Myocyte (in vitro differentiated cells): ENCODE measurements at regions not wholly inside any gene's neighbourhood (a gene's known extent, or its start where the extent isn't known, plus 50 kb on each side); places are given as distances from the start of the nearest gene placed in this dataset.

ENCODE experiments used
- DNase-seq: peaks from one replicate; pipeline ENCODE4 v3.0.0-alpha.2; 2012; ENCODE audit warnings: low read depth

DNA sequence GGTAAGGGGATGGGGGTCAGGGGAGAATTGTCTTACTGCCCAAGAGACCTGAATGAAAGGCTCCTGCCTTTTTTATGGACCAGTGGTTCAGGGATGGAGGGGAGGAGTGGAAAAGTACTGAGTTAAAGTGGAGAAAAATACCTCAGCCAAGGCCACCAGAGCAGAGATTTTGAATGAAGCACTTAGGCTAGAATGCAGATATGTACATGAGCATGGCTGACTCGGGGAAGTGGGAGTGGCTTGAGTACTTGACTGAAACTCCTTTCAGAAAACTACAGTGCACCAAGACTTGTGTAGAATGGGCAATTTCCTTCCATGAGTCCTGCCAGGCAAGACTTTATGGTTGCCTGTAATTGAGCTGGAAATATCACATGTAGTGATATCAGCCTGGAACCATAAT, 429.6 kb upstream of the LRRC7 start:
- DNase-seq: no peak

DNA sequence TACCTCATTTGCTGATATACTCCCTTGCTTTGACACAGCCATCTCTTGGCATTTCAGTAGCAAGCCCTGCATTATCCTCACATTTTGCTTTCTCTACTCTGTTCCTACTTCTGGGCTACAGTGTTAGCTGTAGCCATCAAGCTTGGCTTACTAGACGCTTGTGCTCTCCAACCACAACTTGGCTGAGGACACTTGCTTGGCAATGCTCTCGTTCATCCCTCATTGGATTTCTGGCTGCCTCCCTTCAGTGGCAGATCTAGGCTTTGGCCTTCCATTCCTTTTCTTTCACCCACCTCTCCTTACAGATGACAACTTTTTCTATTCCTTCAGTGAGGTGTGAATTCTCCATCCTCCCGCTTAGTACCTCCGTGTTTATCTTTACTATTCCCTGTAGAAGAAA, 428.7 kb upstream of the LRRC7 start:
- no peak for DNase-seq

DNA sequence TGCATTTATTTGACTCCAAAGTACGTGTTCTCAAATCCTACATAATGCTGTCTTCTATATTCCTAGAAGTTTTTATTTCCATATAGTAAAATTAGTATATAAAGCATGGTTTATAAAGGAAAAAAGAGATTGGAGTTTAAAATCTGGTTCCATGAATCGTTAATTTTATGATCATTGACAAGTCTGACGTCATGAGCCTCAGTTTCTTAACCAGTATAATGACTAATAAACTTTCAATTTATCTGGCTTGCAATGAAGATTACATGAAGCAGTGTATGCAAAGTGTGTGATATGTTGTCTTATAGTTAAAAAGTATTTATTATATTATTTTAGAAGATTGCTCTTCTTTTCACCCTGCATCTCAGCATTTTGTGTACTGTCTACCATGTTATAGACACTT, 421.4 kb upstream of the LRRC7 start:
- no peak for DNase-seq

DNA sequence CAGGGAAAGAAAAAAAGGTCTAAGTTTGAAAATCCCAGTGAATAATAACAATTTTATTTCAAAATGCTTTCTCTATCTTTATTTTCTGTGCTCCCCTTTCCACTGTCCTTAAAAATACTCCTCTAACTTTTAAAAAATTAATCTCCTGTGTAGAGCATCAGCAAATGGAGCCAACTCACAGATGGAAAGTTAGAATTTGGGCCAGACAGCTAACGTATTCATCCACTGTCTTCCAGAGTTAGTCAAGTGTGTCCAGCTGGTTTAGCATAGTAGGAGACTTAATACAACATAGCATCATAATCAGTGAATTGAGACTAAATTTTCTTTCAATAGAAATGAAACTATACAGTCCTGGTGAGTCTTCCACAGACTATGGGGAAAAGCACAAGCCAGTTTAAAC, 419.0 kb upstream of the LRRC7 start:
- no peak for DNase-seq

DNA sequence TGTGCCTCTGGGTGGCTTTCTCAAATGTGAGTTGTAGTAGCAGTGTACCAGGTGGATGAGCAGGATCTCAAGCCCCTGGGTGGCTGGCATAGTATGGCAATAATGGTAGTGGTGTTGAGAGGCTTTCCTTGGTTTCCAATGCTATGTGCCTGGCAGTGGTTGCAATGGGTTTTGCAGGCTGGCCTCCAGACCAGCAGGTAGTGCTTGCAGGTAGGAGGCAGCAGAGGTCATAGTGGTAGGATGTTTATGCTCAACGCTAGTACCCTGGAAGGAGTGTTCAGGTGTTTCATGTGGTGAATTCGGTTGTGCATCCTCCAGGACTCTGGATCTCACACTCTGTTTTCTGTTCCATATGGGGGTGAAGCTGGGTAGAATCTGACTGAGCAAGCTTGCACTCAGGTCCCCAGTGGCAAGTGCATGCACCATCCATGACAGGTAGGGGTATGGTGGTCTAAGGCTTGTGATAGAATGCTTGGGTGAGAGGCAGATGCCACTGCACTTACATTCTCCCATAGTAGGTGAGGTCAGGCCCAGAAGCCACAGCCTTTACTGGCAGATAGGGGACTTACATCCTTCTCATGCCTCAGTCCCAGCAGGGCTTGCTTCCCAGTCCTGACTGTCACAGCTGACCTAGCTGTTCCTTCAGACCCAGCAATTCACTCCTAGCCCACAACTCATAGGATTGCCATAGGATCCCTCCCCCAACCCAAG, 410.5 kb upstream of the LRRC7 start:
- no peak for DNase-seq

DNA sequence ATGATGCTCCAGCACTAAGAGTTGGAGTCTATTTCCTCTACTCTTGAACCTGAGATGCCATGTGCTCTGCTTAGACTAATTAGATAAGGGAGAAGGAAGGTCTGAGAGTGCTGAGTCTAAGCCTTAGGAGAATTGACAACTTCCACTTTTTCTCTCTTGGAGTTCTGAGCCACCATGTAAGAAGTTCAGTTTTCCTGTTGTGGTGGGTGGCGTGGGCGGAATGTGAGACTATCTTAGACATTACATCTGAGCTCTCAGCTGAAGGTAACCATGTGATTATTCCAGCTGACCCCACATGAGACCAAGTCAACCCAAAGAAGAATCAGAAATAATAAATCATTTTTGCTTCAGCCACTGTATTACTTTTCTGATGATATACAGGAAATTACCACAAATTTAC, 404.5 kb upstream of the LRRC7 start:
- no peak for DNase-seq

DNA sequence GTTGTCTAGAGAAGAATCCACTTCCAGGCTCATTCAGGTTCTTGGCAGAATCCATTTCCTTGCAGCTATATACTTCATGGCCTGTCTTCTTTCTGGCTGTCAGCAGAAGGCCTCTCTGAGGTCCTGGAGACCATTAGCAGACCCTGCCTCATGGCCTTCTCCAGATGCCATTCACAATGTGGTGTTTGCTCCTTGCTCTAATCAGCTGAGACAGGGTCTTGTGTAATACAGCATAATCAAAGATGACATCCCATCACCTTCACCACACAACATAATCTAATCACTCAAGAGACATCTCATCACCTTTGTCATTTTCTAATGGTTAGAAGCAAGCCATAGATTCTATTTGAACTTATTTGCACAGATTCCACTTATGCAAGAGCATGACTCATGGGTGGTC, 403.9 kb upstream of the LRRC7 start:
- no peak for DNase-seq

DNA sequence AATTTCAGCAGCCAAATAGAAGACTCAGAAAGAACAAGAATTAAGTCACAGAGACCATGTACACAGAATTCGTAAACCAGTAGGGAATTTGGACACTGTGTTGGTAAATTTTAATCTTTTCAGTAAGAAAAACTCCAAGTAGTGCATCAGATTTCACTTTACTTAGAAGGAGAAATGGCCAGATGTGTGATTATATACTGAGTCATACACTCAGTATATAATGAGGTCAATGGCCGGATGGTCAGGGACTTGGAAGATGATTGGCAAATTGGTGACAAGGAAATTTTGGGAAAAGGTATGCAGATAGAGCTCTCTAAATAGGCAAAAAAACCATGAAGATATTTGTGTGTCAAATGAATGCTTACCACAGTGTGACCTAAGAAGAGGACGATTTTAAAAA, 399.8 kb upstream of the LRRC7 start:
- DNase-seq: no peak

DNA sequence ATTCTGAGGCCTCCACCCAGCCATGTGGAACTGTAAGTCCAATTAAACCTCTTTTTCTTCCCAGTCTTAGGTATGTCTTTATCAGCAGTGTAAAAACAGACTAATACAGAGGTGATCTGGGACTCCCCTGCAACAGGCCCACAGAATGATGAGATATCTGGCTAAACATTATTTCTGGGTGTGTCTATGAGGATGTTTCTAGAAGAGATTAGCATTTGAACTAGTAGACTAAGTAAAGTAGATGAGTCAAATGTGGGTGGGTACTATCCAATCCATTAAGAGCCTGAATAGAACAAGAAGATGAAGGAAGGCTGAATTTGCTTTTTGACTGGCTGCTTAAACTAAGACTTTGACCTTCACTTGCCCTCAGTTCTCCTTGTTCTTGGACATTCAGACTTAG, 396.5 kb upstream of the LRRC7 start:
- no peak for DNase-seq

DNA sequence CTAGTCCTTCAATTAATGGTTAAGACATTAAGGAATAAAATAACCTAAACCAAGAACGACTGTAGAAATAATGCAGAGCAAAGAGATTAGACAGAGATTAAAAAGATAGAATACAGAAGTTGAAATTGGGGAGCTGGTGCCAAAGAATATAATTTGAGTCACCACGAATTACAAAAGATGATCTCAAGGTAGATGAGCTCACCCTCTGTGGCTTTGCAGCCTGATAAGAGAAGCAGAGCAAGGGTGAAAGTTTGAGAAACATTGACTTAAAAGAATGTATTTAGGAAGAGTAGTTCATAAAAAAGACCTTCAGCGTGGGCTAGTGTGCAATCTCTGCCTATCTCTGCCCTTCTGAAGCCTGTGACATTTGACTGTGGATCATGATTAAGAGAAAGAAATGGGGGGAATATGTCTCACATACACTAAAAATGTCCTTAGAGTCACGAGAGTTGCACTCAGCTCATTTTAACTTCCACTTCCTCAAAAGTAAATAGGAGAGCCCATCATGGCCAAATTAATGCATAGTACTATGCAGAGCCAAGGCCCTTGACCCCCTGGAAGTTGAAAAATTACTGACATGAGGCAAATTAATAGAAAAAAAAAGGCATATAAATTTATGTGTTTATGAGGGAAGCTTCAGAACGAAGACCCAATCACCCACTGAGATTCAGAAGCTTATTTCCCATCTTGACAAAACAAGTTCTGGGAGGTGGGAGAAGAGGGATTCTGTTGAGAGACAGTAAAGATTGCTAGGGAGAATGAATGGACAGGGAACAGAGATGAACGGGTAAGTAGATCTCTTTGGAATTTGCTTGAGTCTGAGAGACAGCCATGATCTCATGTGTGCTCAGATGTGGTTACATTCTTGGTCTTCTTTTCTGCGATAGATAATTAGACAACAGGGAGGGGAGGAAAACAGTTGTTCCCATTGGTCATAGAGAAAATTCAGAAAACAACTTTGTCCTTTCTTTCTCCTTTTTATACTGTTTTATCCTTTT, 395.4 kb upstream of the LRRC7 start:
- no peak for DNase-seq

DNA sequence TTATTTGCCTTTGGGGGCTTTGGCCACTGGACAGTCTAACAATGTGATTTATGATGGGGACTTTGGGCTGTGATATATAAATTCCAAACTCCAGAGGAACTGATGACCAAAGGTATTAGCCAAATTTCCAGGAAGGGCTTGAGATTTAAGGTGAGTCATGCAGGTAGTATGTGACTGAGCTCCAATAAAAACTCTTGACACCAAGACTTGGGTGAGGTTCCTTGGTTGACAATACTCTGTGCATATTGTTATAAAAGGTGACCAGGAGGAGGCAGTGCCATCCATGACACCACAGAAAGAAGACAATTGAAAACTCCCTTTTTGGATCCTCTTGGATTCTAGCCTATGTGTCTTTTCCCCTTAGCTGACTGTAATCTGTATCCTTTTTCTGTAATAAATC, 392.7 kb upstream of the LRRC7 start:
- no peak for DNase-seq

DNA sequence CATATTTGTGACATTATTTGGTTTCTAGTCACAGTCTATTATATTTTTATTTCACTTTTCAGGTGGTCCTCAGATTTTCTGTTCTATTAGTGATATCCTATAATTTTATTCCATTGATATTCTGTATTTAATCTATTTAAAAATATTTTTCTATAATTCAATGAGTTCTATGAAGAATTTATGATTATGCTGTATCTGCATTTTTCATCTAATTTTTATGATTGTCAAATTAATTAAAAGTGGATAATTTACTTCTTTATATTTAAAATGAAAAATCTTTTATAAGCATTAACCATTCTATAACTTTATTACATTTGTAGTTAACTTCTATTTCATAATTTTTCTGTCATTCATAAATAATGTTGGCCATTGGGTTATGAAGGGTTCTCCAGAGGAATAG, 387.4 kb upstream of the LRRC7 start:
- no peak for DNase-seq

DNA sequence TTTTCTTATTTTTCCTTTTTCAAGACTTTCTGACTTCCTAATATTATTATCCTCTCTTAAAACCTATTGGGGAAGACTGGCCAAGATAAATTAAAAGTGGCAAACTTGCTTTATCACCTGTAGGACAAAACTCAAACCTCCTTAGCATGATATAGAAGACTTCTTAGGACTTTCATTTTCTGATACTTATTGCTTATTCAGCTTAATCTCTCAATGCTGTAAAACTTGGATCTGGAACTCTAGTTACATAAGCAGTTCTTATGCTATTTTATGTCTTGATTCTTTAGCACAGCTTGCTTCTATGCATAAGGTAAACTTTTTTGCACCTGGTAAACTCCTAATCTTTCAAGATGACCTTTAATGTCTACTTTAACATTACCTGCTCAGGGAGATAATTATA, 382.3 kb upstream of the LRRC7 start:
- no peak for DNase-seq

DNA sequence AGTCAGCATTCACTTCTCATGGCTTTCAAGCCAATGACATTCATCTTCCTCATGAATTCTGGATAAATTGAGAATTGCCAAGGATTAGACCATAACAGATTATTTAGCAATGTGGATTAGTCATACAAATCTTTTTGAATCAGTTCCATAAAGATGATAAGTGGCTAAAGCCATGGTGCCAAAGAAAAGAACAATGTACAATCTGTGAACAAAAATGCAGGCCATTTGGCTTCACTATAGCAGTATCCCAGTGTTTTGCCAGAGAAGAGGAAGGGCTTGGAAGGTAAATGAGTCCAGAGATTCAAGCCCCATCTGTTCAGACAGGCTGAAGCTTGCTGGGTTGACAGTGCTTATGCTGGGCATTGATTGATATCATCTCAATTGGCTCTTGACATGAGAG, 376.4 kb upstream of the LRRC7 start:
- no peak for DNase-seq

DNA sequence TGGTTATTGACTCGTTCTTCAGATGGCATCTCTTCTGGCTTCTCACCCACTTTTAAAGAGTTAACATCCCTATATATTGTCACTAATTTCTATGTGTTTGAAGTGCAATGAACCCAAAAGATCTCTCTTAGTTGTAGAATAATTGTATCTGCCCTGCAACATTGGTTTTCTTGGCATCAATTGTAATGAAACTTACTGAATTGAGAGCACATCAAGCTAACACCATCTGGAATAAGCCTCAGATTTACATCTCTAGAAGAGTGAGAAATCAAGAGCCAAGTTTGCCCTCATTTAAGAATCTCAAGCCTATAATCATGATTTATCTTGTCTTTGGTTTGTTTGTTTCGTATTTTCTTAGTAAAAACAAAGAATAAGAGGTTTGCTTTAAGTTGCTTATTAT, 372.6 kb upstream of the LRRC7 start:
- no peak for DNase-seq

DNA sequence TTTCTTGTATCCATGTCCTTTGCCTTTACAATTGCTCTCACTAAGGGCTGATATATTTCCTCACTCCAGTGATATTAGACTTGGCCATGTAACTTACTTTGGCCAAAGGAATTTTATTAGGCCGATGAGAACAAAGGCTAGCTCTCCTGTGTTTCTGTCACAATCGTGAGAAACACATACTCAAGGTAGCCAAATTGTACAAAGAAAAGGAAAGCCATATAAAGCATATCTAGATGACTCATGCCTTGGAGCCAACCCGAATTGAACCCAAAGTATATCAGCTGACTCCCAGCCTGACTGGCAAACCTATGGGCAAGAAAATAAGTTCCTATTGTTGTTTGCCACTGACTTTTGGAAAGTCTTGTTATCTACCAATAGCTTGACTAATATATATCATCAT, 371.7 kb upstream of the LRRC7 start:
- no peak for DNase-seq

DNA sequence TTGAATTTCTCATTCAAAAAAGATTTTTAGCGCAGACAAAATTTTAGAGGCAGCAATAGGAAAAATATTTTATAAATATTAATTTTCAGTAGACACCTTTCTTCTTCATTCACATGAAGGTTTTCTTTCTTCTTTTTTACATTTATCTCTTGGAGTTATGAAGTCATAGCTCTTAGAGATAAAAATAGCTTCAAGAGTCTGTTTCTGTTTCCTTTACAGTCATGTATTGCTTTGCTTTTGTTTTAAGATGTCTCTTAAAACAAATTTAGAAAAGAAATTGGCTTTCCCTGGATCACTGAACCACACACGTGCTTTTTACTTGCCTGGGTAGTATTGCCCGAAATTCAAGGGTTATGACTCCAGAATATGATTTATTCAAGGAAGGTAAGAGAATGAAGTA, 369.9 kb upstream of the LRRC7 start:
- no peak for DNase-seq

DNA sequence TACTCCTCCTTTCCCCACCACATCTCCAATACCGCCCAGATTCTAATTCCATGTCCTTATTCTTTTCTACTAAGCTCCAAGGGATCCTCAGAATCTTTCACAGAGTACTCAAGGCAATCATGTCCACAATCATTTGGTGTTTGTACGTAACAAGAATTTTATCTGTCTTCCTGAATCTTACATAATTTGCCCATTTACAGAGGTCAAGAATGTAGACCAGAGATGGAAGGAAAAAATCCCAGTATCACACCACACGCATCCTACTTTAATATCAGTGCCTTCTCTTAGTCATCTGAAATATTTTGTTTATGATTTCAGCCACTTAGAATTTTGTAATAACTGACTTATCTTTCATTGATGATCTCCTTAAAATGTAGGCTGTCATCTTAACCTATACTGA, 366.0 kb upstream of the LRRC7 start:
- DNase-seq: no peak

DNA sequence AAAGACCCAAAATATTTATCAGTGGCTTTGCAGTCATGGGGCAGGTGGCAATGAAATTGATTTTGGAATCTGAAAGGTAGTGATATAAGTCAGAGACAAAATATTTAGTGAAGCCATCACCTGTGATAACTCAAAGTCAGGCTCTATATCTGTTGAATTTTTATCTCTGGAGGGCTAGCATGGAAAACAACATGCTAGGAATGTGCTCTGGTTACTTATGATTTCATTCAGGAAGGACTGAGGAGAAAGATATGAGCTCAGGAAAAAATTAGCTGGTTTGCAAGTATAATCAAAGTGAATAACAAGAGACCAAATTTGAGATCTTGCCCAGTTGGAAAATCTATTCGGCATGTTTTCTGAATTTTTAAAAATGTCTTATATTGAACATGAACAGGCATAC, 364.6 kb upstream of the LRRC7 start:
- DNase-seq: no peak

DNA sequence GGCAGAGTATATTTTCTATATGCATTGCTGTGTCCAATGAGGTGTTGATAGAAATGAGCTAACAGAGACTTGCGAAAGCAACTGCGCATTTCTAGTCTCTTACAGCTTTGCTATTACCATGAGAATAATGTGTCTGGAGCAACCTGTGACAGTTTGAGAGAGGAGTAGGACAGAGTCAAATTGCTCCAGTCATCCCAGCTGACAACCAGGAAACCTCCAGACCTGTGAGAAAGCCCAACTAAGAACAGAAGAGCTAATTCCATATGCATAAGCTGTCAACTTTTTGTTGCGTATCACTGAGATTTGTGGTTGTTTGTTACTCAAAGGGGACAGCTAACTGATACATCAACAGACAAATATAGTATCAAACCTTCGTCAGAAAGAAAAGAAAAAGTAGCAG, 354.1 kb upstream of the LRRC7 start:
- no peak for DNase-seq

DNA sequence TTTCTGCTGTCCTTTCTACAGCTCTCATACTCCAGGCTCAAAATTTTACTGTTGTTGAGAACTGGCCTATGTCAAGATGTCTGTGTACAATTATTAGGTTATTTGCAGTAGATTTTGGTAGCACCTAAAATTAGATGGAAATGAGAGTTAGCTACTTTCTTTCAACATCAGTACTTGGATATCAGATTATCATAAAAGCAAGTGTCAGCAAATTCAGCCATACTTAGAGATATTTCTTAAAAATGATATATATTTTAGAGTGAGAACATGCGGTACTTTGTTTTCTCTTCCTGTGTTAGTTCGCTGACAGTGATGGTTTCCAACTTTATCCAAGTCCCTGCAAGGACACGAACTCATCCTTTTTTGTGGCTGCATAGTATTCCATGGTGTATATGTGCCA, 351.8 kb upstream of the LRRC7 start:
- no peak for DNase-seq

DNA sequence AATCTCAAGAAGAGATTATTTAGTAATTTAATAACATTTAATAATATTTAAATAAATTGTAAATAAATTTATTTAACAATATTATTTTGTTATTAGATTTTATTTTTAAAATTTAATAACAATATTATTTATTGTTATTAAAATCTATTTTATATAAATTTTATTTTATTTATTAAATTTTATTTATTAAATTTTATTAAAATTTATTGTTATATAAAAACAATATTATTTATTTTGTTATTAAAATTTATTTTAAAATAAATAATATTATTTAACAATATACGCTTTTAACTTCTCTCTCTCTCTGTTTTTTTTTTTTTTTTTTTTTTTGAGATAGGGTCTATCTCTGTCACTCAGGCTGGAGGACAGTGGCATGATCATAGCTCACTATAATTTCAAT, 347.1 kb upstream of the LRRC7 start:
- DNase-seq: no peak

DNA sequence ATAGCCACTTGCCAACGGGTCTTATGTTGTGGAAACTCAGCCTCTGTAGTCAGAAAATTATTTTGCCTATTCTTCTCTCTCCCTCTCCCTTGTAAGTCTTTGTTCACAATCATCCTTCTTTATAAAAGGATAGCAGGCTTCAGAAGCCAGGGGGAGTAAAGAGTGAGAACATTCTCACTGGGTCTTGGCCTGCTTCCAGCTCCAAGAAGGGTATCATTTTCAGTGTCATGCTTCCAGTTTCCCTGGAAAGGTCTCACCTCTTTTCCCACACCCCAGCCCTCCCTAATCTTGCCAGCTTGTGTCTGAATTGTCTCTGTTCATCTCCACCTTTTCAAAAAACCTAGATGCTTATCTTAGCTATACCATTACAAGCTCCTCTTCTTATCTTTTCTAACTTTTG, 346.2 kb upstream of the LRRC7 start:
- DNase-seq: no peak
